HCT116 (cell line): ENCODE measurements at regions not wholly inside any gene's neighbourhood (a gene's known extent, or its start where the extent isn't known, plus 50 kb on each side); places are given as distances from the start of the nearest gene placed in this dataset.

ENCODE experiments used
- ATAC-seq: fragments of 200-7000 bp; cut with Tn5 transposase; 2 replicates; pipeline ENCODE4 v1.9.1; 2020; ENCODE audit warnings: mild to moderate bottlenecking, moderate library complexity
- BruUV-seq: library from RNA; stranded (reverse); fragments of 400-500 nt; replicated peaks from 2 replicates; lab custom pipeline; 2021; lab: Mats Ljungman, UMichigan
- CTCF ChIA-PET: fragments of 300-600 bp; sonication (Branson Sonifier 250); formaldehyde crosslinking; loops from one replicate; lab custom pipeline; 2021; ENCODE audit warnings: antibody characterized with exemption; lab: Charles Lee
- POLR2A ChIA-PET: fragments of 300-600, 350-600 bp; sonication (Branson Sonifier 250); formaldehyde crosslinking; loops from one replicate; lab custom pipeline; 2021; ENCODE audit warnings: antibody characterized with exemption; lab: Charles Lee
- RAD21 ChIA-PET, 2 experiments: fragments of 300-600 bp; sonication (Branson Sonifier 250); formaldehyde crosslinking; loops; one replicate each; lab custom pipeline; 2023; ENCODE audit warnings: low total read pairs in 2 of 2; ENCODE audit not compliant: uncharacterized antibody in 2 of 2, unreplicated experiment in 2 of 2, low non-redundant PET in 1 of 2; lab: Charles Lee
- DNase-seq: peaks from one replicate; pipeline ENCODE4 v3.0.0-alpha.2; 2010; ENCODE audit warnings: low read depth, low spot score
- H2AFZ ChIP-seq: fragments of 200-600 bp; shearing (Covaris generic), sonication (generic); 2 replicates; pipeline ENCODE4 v1.6.1; 2017; ENCODE audit warnings: low read depth, mixed run types, mixed read lengths, antibody characterized with exemption, low read length; ENCODE audit not compliant: poor library complexity, severe bottlenecking
- H3K27ac ChIP-seq: 2 replicates; pipeline ENCODE4 v1.5.1; 2012; ENCODE audit warnings: low read depth, low read length
- H3K27me3 ChIP-seq: fragments of 200-600 bp; sonication (generic); 2 replicates; pipeline ENCODE4 v1.6.1; 2016; ENCODE audit warnings: mixed run types, low read length, mixed read lengths; ENCODE audit not compliant: insufficient read depth
- H3K36me3 ChIP-seq, 2 experiments: fragments of 200-500 bp in 1 of 2; fragments of 200-600 bp in 1 of 2; sonication (Bioruptor generic) in 1 of 2; sonication (generic) in 1 of 2; 2 replicates each; pipeline versions ENCODE4 v1.5.1 to v1.6.1; 2014 to 2016; ENCODE audit warnings: low read length in 2 of 2, inconsistent platforms in 1 of 2, mixed read lengths in 1 of 2, mixed run types in 1 of 2; ENCODE audit not compliant: insufficient read depth in 2 of 2, control insufficient read depth in 1 of 2
- H3K4me1 ChIP-seq, 2 experiments: fragments of 200-600 bp in 1 of 2; sonication (generic) in 1 of 2; 2 replicates each; pipeline versions ENCODE4 v1.5.1 to v1.6.1; 2012 to 2017; ENCODE audit warnings: low read length in 2 of 2, inconsistent platforms in 1 of 2, mild to moderate bottlenecking in 1 of 2, mixed read lengths in 1 of 2, mixed run types in 1 of 2, moderate library complexity in 1 of 2; ENCODE audit not compliant: insufficient read depth in 2 of 2, control insufficient read depth in 1 of 2
- H3K4me2 ChIP-seq: fragments of 200-600 bp; sonication (generic); 2 replicates; pipeline ENCODE4 v1.6.1; 2017; ENCODE audit warnings: mixed run types, low read length, mixed read lengths
- H3K4me3 ChIP-seq, 2 experiments: fragments of 200-600 bp in 1 of 2; sonication (generic) in 1 of 2; replicated peaks in 1 of 2; 2 replicates each; pipeline ENCODE4 v1.5.1; 2011 to 2016; ENCODE audit warnings: low read length in 2 of 2, control low read depth in 1 of 2, low read depth in 1 of 2, mild to moderate bottlenecking in 1 of 2, mixed read lengths in 1 of 2, mixed run types in 1 of 2
- H3K79me2 ChIP-seq: fragments of 200-600 bp; sonication (generic); 2 replicates; pipeline ENCODE4 v1.6.1; 2017; ENCODE audit warnings: mild to moderate bottlenecking, mixed run types, low read length, moderate library complexity, mixed read lengths; ENCODE audit not compliant: insufficient read depth
- H3K9ac ChIP-seq: fragments of 200-600 bp; sonication (generic); 2 replicates; pipeline ENCODE4 v1.6.1; 2016; ENCODE audit warnings: low read length, mixed read lengths
- H3K9me2 ChIP-seq: fragments of 200-600 bp; sonication (generic), shearing (Covaris generic); 2 replicates; pipeline ENCODE4 v1.6.1; 2017; ENCODE audit warnings: mixed run types, mild to moderate bottlenecking, moderate library complexity; ENCODE audit not compliant: insufficient read depth
- H3K9me3 ChIP-seq, 2 experiments: fragments of 200-500 bp in 1 of 2; fragments of 200-600 bp in 1 of 2; sonication (Bioruptor generic) in 1 of 2; sonication (generic) in 1 of 2; 2 replicates each; pipeline ENCODE4 v1.6.1; 2014 to 2017; ENCODE audit warnings: low read length in 2 of 2, mixed read lengths in 2 of 2, inconsistent platforms in 1 of 2, low read depth in 1 of 2, mild to moderate bottlenecking in 1 of 2, mixed run types in 1 of 2, moderate library complexity in 1 of 2; ENCODE audit not compliant: control insufficient read depth in 1 of 2, insufficient read depth in 1 of 2
- H4K20me1 ChIP-seq: fragments of 200-600 bp; sonication (generic), shearing (Covaris generic); 2 replicates; pipeline ENCODE4 v1.6.1; 2017; ENCODE audit warnings: mixed run types, mild to moderate bottlenecking, moderate library complexity; ENCODE audit not compliant: insufficient read depth
- CBX3 ChIP-seq: IDR thresholded peaks from 2 replicates; pipeline ENCODE4 v1.6.1; 2012; ENCODE audit warnings: low read depth
- ELF1 ChIP-seq: IDR thresholded peaks from 2 replicates; pipeline ENCODE4 v1.6.1; 2012; ENCODE audit warnings: low read depth, borderline replicate concordance
- EZH2 ChIP-seq: fragments of 200-600 bp; sonication (generic); IDR thresholded peaks from 2 replicates; pipeline ENCODE4 v1.6.1; 2017; ENCODE audit warnings: antibody characterized with exemption, mixed run types
- EZH2phosphoT487 ChIP-seq: fragments of 200-600 bp; IDR thresholded peaks from 2 replicates; pipeline ENCODE4 v1.6.1; 2018; ENCODE audit warnings: antibody characterized with exemption, borderline replicate concordance
- FOSL1 ChIP-seq: IDR thresholded peaks from 2 replicates; pipeline ENCODE4 v1.6.1; 2012; ENCODE audit warnings: low read depth
- JUND ChIP-seq: IDR thresholded peaks from 2 replicates; pipeline ENCODE4 v1.6.1; 2012
- POLR2A ChIP-seq: IDR thresholded peaks from 2 replicates; pipeline ENCODE4 v1.7.0; 2011; ENCODE audit warnings: borderline replicate concordance; ENCODE audit not compliant: insufficient read depth, insufficient read length; ENCODE audit errors: extremely low read depth
- POLR2AphosphoS5 ChIP-seq: IDR thresholded peaks from 2 replicates; pipeline ENCODE4 v1.6.1; 2011; ENCODE audit warnings: mild to moderate bottlenecking, low read depth, low read length, moderate library complexity
- RAD21 ChIP-seq: IDR thresholded peaks from 2 replicates; pipeline ENCODE4 v1.6.1; 2012; ENCODE audit warnings: low read depth, mild to moderate bottlenecking
- SP1 ChIP-seq: IDR thresholded peaks from 2 replicates; pipeline ENCODE4 v1.6.1; 2012; ENCODE audit warnings: low read depth
- SRF ChIP-seq: IDR thresholded peaks from 2 replicates; pipeline ENCODE4 v1.6.1; 2012; ENCODE audit warnings: low read depth
- TCF7L2 ChIP-seq: IDR thresholded peaks from 2 replicates; pipeline ENCODE4 v1.7.0; 2011; ENCODE audit warnings: borderline replicate concordance, inconsistent platforms; ENCODE audit not compliant: insufficient read depth, insufficient read length; ENCODE audit errors: extremely low read depth
- YY1 ChIP-seq: IDR thresholded peaks from 2 replicates; pipeline ENCODE4 v1.6.1; 2011; ENCODE audit warnings: low read length, low read depth, moderate library complexity, mild to moderate bottlenecking; ENCODE audit not compliant: insufficient replicate concordance; ENCODE audit errors: extremely low read depth
- ZFX ChIP-seq: fragments of 450-650 bp; IDR thresholded peaks from 2 replicates; pipeline ENCODE4 v1.6.1; 2017
- ZNF274 ChIP-seq: fragments of 200-500 bp; sonication (Bioruptor generic); IDR thresholded peaks from 2 replicates; pipeline ENCODE4 v1.6.1; 2014; ENCODE audit warnings: mild to moderate bottlenecking, low read depth, low read length, inconsistent platforms
- intact Hi-C: fragments of 100-400 bp; cut with micrococcal nuclease; formaldehyde crosslinking; loops from 2 replicates; pipeline ENCODE4 v1.10.0; 2022
- TF ChIP-seq, protein P1 (sequence below): IDR thresholded peaks from 2 replicates; pipeline ENCODE4 v1.6.1; 2012
- TF ChIP-seq, protein P2 (sequence below): IDR thresholded peaks from 2 replicates; pipeline ENCODE4 v1.6.1; 2012
- TF ChIP-seq, protein P3 (sequence below): IDR thresholded peaks from 2 replicates; pipeline ENCODE4 v1.6.1; 2012; ENCODE audit warnings: low read depth

DNA sequence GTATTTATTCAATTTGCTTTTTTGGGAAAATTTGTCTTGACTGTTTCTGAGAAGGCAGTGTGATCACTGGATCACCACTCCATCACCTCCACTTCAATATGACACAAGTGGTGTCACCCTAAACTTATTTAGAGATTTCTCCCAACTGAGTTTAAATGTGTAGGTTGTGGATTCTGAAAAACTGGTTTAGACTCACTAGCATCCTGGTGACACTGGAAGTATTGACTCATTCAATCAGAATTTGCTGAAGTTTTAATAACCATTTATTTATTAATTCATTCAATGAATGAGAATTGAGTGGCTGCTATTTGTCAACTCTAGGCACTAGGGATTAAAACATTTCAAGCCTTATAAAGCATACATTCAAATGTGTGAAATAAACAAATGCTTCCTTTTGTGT lies 819.1 kb upstream of the EPHA5 start:
- Histone ChIP-seq H3K4me1 (no peaks in the 10 kb centered on the region), H3K9me2 (no peaks in the 10 kb centered on the region), H3K4me3 (no peak overlapping the region), H3K79me2 (no peaks in the 10 kb centered on the region), H3K27ac (no peak overlapping the region), H4K20me1 (no peaks in the 10 kb centered on the region), H2AFZ (no peak overlapping the region), H3K9ac (no peak overlapping the region), H3K27me3 (no peaks in the 10 kb centered on the region), H3K9me3 (peaks cover 10 to 14% of the 10 kb centered on the region in 2 experiments; a peak in 2 of 4 replicates), H3K4me2 (no peak overlapping the region), H3K36me3 (no peaks in the 10 kb centered on the region)
- ChIA-PET CTCF (no interaction called here), POLR2A (no interaction called here), RAD21 (no interaction called here)
- no peak for DNase-seq
- intact Hi-C loops: no loop called here
- TF ChIP-seq CBX3: no peak
- no peak for ATAC-seq
- BruUV-seq: no TSS peak

DNA sequence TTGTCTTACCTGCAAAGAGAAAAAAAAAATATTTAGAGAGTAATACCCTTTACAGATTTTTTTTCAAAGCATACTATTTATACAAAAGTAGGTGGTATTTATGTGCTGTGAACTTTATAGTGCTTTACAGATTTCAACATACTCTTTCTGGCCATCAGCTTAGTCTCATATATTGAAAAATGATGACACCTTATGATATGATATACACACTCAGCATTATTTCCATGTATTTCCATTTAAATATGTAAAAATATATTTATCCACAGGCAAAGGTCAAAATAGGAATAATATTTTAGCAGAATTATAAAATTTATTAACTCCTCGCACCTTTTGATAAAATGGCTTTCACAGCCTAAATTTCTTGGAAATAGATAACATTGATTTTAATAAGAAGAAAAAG lies 815.8 kb upstream of the EPHA5 start:
- ATAC-seq: no peak
- H3K79me2 ChIP-seq: no peaks in the 10 kb centered on the region
- TF ChIP-seq, protein P1, sequence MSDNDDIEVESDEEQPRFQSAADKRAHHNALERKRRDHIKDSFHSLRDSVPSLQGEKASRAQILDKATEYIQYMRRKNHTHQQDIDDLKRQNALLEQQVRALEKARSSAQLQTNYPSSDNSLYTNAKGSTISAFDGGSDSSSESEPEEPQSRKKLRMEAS: no peak
- TF ChIP-seq ZNF274 (no peak), POLR2AphosphoS5 (no peak), EZH2phosphoT487 (no peak), CBX3 (no peak), JUND (no peak), POLR2A (no peak), SP1 (no peak), RAD21 (no peak), ELF1 (no peak), TCF7L2 (no peak), EZH2 (no peak), YY1 (no peak), SRF (no peak), FOSL1 (no peak), ZFX (no peak)
- TF ChIP-seq, protein P2, sequence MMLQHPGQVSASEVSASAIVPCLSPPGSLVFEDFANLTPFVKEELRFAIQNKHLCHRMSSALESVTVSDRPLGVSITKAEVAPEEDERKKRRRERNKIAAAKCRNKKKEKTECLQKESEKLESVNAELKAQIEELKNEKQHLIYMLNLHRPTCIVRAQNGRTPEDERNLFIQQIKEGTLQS: no peak
- TF ChIP-seq, protein P3, sequence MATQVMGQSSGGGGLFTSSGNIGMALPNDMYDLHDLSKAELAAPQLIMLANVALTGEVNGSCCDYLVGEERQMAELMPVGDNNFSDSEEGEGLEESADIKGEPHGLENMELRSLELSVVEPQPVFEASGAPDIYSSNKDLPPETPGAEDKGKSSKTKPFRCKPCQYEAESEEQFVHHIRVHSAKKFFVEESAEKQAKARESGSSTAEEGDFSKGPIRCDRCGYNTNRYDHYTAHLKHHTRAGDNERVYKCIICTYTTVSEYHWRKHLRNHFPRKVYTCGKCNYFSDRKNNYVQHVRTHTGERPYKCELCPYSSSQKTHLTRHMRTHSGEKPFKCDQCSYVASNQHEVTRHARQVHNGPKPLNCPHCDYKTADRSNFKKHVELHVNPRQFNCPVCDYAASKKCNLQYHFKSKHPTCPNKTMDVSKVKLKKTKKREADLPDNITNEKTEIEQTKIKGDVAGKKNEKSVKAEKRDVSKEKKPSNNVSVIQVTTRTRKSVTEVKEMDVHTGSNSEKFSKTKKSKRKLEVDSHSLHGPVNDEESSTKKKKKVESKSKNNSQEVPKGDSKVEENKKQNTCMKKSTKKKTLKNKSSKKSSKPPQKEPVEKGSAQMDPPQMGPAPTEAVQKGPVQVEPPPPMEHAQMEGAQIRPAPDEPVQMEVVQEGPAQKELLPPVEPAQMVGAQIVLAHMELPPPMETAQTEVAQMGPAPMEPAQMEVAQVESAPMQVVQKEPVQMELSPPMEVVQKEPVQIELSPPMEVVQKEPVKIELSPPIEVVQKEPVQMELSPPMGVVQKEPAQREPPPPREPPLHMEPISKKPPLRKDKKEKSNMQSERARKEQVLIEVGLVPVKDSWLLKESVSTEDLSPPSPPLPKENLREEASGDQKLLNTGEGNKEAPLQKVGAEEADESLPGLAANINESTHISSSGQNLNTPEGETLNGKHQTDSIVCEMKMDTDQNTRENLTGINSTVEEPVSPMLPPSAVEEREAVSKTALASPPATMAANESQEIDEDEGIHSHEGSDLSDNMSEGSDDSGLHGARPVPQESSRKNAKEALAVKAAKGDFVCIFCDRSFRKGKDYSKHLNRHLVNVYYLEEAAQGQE: no peak

More for the DNA sequence above, 815.8 kb upstream of the EPHA5 start:
- Histone ChIP-seq H3K4me2 (no peak overlapping the region), H3K4me1 (no peaks in the 10 kb centered on the region), H4K20me1 (no peaks in the 10 kb centered on the region), H3K9me2 (no peaks in the 10 kb centered on the region), H3K27ac (no peak overlapping the region), H3K9me3 (peaks cover 7 to 11% of the 10 kb centered on the region in 2 experiments; a peak in 2 of 4 replicates), H3K27me3 (no peaks in the 10 kb centered on the region), H2AFZ (no peak overlapping the region), H3K4me3 (no peak overlapping the region), H3K36me3 (no peaks in the 10 kb centered on the region), H3K9ac (no peak overlapping the region)
- CTCF ChIA-PET: no interaction called here
- POLR2A ChIA-PET: no interaction called here
- no TSS peak for BruUV-seq
- DNase-seq: no peak
- RAD21 ChIA-PET: no interaction called here
- intact Hi-C loops: no loop called here
